Thyroid gland (tissue), 4 donors: ENCODE measurements at regions not wholly inside any gene's neighbourhood (a gene's known extent, or its start where the extent isn't known, plus 50 kb on each side); places are given as distances from the start of the nearest gene placed in this dataset.

ENCODE experiments used
- POLR2A ChIP-seq, 2 donors: fragments of 450-650 bp; IDR thresholded peaks; one replicate each; pipeline ENCODE4 v1.6.1; 2017; ENCODE audit warnings: antibody characterized with exemption in 2 of 2, mild to moderate bottlenecking in 2 of 2, moderate library complexity in 1 of 2
- TF ChIP-seq, protein P1 (sequence below), 6 experiments: fragments of 200-600 bp in 3 of 6; fragments of 450-650 bp in 3 of 6; sonication (generic) in 3 of 6; IDR thresholded peaks; one replicate each; pipeline ENCODE4 v1.5.1; 2016 to 2019; ENCODE audit warnings: antibody characterized with exemption in 6 of 6, mild to moderate bottlenecking in 2 of 6, inconsistent platforms in 1 of 6, moderate library complexity in 1 of 6

GRCh38 chr15:70558406-70559264 is 204.7 kb downstream of the UACA start:
- TF ChIP-seq, protein P1, sequence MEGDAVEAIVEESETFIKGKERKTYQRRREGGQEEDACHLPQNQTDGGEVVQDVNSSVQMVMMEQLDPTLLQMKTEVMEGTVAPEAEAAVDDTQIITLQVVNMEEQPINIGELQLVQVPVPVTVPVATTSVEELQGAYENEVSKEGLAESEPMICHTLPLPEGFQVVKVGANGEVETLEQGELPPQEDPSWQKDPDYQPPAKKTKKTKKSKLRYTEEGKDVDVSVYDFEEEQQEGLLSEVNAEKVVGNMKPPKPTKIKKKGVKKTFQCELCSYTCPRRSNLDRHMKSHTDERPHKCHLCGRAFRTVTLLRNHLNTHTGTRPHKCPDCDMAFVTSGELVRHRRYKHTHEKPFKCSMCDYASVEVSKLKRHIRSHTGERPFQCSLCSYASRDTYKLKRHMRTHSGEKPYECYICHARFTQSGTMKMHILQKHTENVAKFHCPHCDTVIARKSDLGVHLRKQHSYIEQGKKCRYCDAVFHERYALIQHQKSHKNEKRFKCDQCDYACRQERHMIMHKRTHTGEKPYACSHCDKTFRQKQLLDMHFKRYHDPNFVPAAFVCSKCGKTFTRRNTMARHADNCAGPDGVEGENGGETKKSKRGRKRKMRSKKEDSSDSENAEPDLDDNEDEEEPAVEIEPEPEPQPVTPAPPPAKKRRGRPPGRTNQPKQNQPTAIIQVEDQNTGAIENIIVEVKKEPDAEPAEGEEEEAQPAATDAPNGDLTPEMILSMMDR (IDR thresholded peaks at IDR 0.05), result no peak
- TF ChIP-seq POLR2A (IDR thresholded peaks at IDR 0.05), result no peak
